ENCODE measurements at regions not wholly inside any gene's neighbourhood (a gene's known extent, or its start where the extent isn't known, plus 50 kb on each side); places are given as distances from the start of the nearest gene placed in this dataset.

DNA sequence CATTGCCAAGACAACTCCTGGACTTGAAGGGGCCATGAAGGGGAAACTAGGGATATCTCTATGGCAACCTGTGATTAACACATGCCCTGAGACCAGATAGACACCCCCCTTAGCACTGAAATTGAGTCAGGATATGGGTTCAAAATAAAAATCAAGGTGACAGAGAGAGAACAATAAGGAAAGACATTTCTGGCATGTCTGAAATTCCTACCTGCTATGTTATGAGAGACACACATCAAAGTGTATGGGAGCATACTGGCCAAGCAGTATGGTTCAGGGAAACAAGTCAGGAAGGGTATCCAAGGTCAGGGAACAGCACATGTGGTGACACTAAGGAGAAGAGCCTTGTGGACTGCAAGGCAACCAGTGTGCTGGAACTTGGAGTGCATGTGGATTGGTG lies 388.7 kb downstream of the SHQ1 start:
- Histone ChIP-seq H3K4me3 (IDR thresholded peaks at IDR 0.05; ENCODE audit: insufficient read depth, low read depth, low read length) (no peak overlapping the region), H3K4me1 (ENCODE audit: low read depth, poor library complexity, severe bottlenecking) (no peaks in the 10 kb centered on the region), H3K27ac (no peak overlapping the region), H4K20me1 (ENCODE audit: insufficient read depth) (no peaks in the 10 kb centered on the region), H3K9ac (no peak overlapping the region), H3K27me3 (ENCODE audit: insufficient read depth, low read depth) (no peaks in the 10 kb centered on the region), H2AFZ (ENCODE audit: low read depth) (no peak overlapping the region), H3K79me2 (ENCODE audit: insufficient read depth, low read depth) (no peaks in the 10 kb centered on the region), H3K4me2 (no peak overlapping the region), H3K36me3 (ENCODE audit: insufficient read depth) (no peaks in the 10 kb centered on the region)
- TF ChIP-seq, protein P1, sequence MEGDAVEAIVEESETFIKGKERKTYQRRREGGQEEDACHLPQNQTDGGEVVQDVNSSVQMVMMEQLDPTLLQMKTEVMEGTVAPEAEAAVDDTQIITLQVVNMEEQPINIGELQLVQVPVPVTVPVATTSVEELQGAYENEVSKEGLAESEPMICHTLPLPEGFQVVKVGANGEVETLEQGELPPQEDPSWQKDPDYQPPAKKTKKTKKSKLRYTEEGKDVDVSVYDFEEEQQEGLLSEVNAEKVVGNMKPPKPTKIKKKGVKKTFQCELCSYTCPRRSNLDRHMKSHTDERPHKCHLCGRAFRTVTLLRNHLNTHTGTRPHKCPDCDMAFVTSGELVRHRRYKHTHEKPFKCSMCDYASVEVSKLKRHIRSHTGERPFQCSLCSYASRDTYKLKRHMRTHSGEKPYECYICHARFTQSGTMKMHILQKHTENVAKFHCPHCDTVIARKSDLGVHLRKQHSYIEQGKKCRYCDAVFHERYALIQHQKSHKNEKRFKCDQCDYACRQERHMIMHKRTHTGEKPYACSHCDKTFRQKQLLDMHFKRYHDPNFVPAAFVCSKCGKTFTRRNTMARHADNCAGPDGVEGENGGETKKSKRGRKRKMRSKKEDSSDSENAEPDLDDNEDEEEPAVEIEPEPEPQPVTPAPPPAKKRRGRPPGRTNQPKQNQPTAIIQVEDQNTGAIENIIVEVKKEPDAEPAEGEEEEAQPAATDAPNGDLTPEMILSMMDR (conservative IDR thresholded peaks at IDR 0.05; ENCODE audit: low read depth, low read length) = no peak

DNA sequence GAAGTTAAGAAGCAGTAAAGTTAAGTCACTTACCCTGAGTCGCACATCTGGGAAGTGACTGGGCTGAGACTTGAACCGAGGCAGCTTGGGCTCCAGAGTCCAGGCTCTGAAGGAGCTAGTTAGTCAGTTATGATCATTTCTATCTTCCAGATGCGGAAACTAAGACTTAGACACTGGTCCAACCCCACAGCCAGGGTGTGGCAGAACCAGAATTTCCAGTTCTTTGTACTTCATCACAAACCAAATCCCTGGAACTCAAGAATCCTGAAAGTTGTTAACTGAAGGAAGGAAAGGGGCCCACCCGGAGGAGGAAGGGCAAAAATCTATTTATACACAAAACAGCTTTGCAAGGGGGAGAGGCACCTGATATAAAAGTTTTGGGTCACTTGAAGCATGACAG lies 389.9 kb downstream of the SHQ1 start:
- Histone ChIP-seq H3K4me1 (ENCODE audit: low read depth, poor library complexity, severe bottlenecking) (no peaks in the 10 kb centered on the region), H3K4me3 (IDR thresholded peaks at IDR 0.05; ENCODE audit: insufficient read depth, low read depth, low read length) (no peak overlapping the region), H4K20me1 (ENCODE audit: insufficient read depth) (no peaks in the 10 kb centered on the region), H3K79me2 (ENCODE audit: insufficient read depth, low read depth) (no peaks in the 10 kb centered on the region), H3K27me3 (ENCODE audit: insufficient read depth, low read depth) (no peaks in the 10 kb centered on the region), H3K4me2 (no peak overlapping the region), H3K27ac (no peak overlapping the region), H3K9ac (no peak overlapping the region), H3K36me3 (ENCODE audit: insufficient read depth) (no peaks in the 10 kb centered on the region), H2AFZ (ENCODE audit: low read depth) (no peak overlapping the region)
- TF ChIP-seq, protein P1 (conservative IDR thresholded peaks at IDR 0.05; ENCODE audit: low read depth, low read length) = no peak

DNA sequence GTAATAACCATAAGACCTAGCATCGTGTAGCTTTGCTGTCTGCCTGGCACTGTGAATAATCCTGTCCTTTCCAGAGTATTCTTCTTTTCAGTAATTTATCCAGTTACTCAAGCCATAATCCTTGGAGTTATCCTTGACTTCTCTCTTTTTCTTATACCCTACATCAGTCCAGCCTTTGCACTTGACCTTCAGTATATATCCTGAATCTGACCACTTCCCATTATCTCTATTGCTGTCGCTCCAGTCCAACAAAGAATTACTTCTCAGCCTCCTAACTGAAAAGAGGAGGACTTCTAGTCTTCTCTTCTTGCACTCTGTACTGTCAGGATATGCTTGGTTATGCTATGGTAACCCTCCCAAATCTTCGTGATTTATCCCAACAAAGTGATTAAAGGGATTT lies 393.8 kb downstream of the SHQ1 start:
- Histone ChIP-seq H3K4me3 (IDR thresholded peaks at IDR 0.05; ENCODE audit: insufficient read depth, low read depth, low read length) (no peak overlapping the region), H3K36me3 (ENCODE audit: insufficient read depth) (no peaks in the 10 kb centered on the region), H3K4me2 (no peak overlapping the region), H3K27ac (no peak overlapping the region), H3K4me1 (ENCODE audit: low read depth, poor library complexity, severe bottlenecking) (no peaks in the 10 kb centered on the region), H4K20me1 (ENCODE audit: insufficient read depth) (no peaks in the 10 kb centered on the region), H3K27me3 (ENCODE audit: insufficient read depth, low read depth) (no peaks in the 10 kb centered on the region), H3K9ac (no peak overlapping the region), H3K79me2 (ENCODE audit: insufficient read depth, low read depth) (no peaks in the 10 kb centered on the region), H2AFZ (ENCODE audit: low read depth) (no peak overlapping the region)
- TF ChIP-seq, protein P1 (conservative IDR thresholded peaks at IDR 0.05; ENCODE audit: low read depth, low read length) = no peak

DNA sequence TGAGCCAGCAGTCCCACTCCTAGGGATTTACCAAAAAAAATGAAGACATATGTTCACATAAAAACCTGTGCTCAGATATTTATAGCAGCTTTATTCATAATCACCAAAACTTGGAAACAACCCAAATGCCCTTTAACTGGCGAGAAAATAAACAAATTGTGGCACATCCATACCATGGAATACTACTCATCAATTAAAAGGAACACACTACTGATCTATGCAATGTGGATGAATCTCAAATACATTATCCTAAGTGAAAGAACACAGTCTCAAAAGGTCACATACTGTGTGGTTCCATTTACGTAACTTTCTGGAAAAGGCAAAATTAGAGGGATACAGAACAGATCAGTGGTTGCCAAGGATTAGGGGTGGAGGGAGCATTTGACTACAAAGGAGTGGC lies 394.5 kb downstream of the SHQ1 start:
- TF ChIP-seq, protein P1 (conservative IDR thresholded peaks at IDR 0.05; ENCODE audit: low read depth, low read length) = no peak

More for the DNA sequence above, 394.5 kb downstream of the SHQ1 start:
- no peaks in the 10 kb centered on the region for H3K27me3 ChIP-seq (ENCODE audit: insufficient read depth, low read depth)
- H3K4me1 ChIP-seq (ENCODE audit: low read depth, poor library complexity, severe bottlenecking) = no peaks in the 10 kb centered on the region
- H3K4me3 ChIP-seq (IDR thresholded peaks at IDR 0.05; ENCODE audit: insufficient read depth, low read depth, low read length) = no peak overlapping the region
- no peaks in the 10 kb centered on the region for H3K79me2 ChIP-seq (ENCODE audit: insufficient read depth, low read depth)
- H3K27ac ChIP-seq = no peak overlapping the region
- H3K4me2 ChIP-seq = no peak overlapping the region
- H3K36me3 ChIP-seq (ENCODE audit: insufficient read depth) = no peaks in the 10 kb centered on the region
- H3K9ac ChIP-seq = no peak overlapping the region
- no peak overlapping the region for H2AFZ ChIP-seq (ENCODE audit: low read depth)
- no peaks in the 10 kb centered on the region for H4K20me1 ChIP-seq (ENCODE audit: insufficient read depth)
